ENCODE measurements at regions not wholly inside any gene's neighbourhood (a gene's known extent, or its start where the extent isn't known, plus 50 kb on each side); places are given as distances from the start of the nearest gene placed in this dataset.

DNA sequence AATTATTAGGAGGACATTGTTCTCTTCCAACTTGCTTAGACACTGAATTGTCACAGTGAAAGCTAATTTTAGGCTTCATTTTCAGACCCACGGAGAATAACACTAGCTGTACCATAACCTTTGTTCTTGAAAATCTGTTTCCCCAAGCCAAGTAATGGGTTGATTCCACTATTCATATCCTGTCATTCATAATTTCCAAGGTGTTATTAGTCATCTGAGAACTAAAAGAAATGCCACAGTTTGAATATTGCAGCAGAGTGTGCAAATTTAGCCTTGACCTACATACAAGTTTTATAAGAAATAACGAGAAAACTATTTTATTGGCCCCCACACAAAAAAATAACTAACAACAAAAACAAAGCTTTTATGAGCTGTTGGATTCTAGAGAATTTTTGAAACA, 148.5 kb upstream of the TYRP1 start:
- no peak for TF ChIP-seq GATA2 (IDR thresholded peaks at IDR 0.05; ENCODE audit: low read depth, low read length)
- no peak for TF ChIP-seq GATA3 (IDR thresholded peaks at IDR 0.05; ENCODE audit: low read depth, low read length)
